MCF 10A (cell line): ENCODE measurements at regions not wholly inside any gene's neighbourhood (a gene's known extent, or its start where the extent isn't known, plus 50 kb on each side); places are given as distances from the start of the nearest gene placed in this dataset.

Source experiments
- BruUV-seq: library from RNA; stranded (reverse); fragments of 400-500 nt; replicated peaks from 2 replicates; lab custom pipeline; 2021; lab: Mats Ljungman, UMichigan
- CTCF ChIA-PET: fragments of 300-600 bp; sonication (Branson Sonifier 250); formaldehyde crosslinking; extraction: SDS; loops from one replicate; lab custom pipeline; 2021; ENCODE audit warnings: antibody characterized with exemption, inconsistent platforms; lab: Yijun Ruan, JAX
- POLR2A ChIA-PET: fragments of 300-600, 350-650 bp; sonication (Branson Sonifier 250); formaldehyde crosslinking; extraction: SDS; loops from one replicate; lab custom pipeline; 2020; ENCODE audit warnings: antibody characterized with exemption, inconsistent platforms; lab: Yijun Ruan, JAX
- DNase-seq: peaks from one replicate; pipeline ENCODE4 v3.0.0-alpha.2; 2018; ENCODE audit not compliant: unreplicated experiment
- H3K27ac Mint-ChIP-seq: one replicate; pipeline ENCODE4 v1.8.0; 2022; ENCODE audit warnings: mild to moderate bottlenecking, low read depth, mixed read lengths; ENCODE audit not compliant: unreplicated experiment
- H3K27me3 Mint-ChIP-seq: one replicate; pipeline ENCODE4 v1.8.0; 2022; ENCODE audit warnings: mixed read lengths; ENCODE audit not compliant: insufficient read depth, unreplicated experiment
- H3K36me3 Mint-ChIP-seq: one replicate; pipeline ENCODE4 v1.8.0; 2022; ENCODE audit warnings: mild to moderate bottlenecking, moderate library complexity, mixed read lengths; ENCODE audit not compliant: insufficient read depth, unreplicated experiment
- H3K4me1 Mint-ChIP-seq: one replicate; pipeline ENCODE4 v1.8.0; 2022; ENCODE audit warnings: mixed read lengths; ENCODE audit not compliant: insufficient read depth, unreplicated experiment
- H3K4me3 Mint-ChIP-seq: one replicate; pipeline ENCODE4 v1.8.0; 2022; ENCODE audit warnings: mild to moderate bottlenecking, moderate library complexity, mixed read lengths; ENCODE audit not compliant: unreplicated experiment
- H3K9me3 Mint-ChIP-seq: one replicate; pipeline ENCODE4 v1.8.0; 2022; ENCODE audit warnings: mixed read lengths; ENCODE audit not compliant: unreplicated experiment
- CTCF ChIP-seq: fragments of 200-600 bp; IDR thresholded peaks from one replicate; pipeline ENCODE4 v1.8.0; 2022; ENCODE audit warnings: antibody characterized with exemption, mild to moderate bottlenecking; ENCODE audit not compliant: unreplicated experiment
- intact Hi-C: fragments of 100-400 bp; cut with micrococcal nuclease; formaldehyde crosslinking; loops from 2 replicates; pipeline ENCODE4 v1.14.1; 2022

DNA sequence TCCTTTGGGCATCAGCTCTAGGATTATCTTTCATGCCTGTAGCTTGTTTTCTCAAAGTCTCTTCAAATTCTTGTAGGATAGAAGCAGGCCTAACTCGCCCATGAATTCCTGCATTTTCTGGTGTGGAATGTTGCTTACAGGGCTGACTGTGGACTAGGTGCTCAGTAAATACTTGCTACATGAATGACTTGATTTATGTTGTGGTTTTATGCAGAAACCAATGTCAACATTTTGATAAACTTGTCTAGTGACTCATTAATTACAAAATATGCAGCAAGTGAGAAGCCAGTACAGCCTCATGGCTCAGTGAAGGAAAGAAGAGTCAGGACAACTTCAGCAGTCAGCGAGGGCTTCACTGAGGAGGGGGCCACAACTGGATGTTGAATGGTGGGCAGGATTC, 110.6 kb upstream of the SIX2 start:
- intact Hi-C loops = no loop called here
- Mint-ChIP-seq H3K4me1 (peaks cover 37% of the 10 kb centered on the region), H3K36me3 (no peaks in the 10 kb centered on the region), H3K27ac (peak overlapping the region; percentile 87), H3K4me3 (peak overlapping the region; percentile 63), H3K27me3 (no peaks in the 10 kb centered on the region), H3K9me3 (no peaks in the 10 kb centered on the region)
- POLR2A ChIA-PET = interaction anchor here (0.6 to 1.9 kb wide), 5 partner anchors 10 to 223 kb away, joined by 3 to 5 read pairs (median 3); no protein-coding TSS in a partner anchor
- no peak for TF ChIP-seq CTCF
- CTCF ChIA-PET = interaction anchor here (0.9 to 1.2 kb wide), 3 partner anchors 9 to 309 kb away, joined by 4 read pairs; no protein-coding TSS in a partner anchor
- peak; percentile 78 for DNase-seq
- no TSS peak for BruUV-seq

- BruUV-seq = no TSS peak
- H3K36me3 Mint-ChIP-seq = no peaks in the 10 kb centered on the region
- H3K4me3 Mint-ChIP-seq = no peak overlapping the region
- peak overlapping the region; percentile 87 for H3K27ac Mint-ChIP-seq
- DNase-seq = peak; percentile 68
- H3K27me3 Mint-ChIP-seq = no peaks in the 10 kb centered on the region
- peaks cover 37% of the 10 kb centered on the region for H3K4me1 Mint-ChIP-seq
- no peak for TF ChIP-seq CTCF
- ChIA-PET CTCF (interaction anchor here (1.0 to 1.2 kb wide), 2 partner anchors 10 to 310 kb away, joined by 4 read pairs; no protein-coding TSS in a partner anchor), POLR2A (interaction anchor here (0.6 to 1.9 kb wide), 4 partner anchors 11 to 58 kb away, joined by 3 to 5 read pairs (median 4); no protein-coding TSS in a partner anchor)
- intact Hi-C loops = no loop called here
- no peaks in the 10 kb centered on the region for H3K9me3 Mint-ChIP-seq
These were observed 109.8 kb upstream of the SIX2 start for GRCh38 chr2:45119038-45119437.

- Mint-ChIP-seq H3K4me3 (no peak overlapping the region), H3K27ac (no peak overlapping the region), H3K27me3 (no peaks in the 10 kb centered on the region), H3K9me3 (no peaks in the 10 kb centered on the region), H3K36me3 (no peaks in the 10 kb centered on the region), H3K4me1 (peaks cover 37% of the 10 kb centered on the region)
- ChIA-PET CTCF (no interaction called here), POLR2A (no interaction called here)
- TF ChIP-seq CTCF = no peak
- DNase-seq = no peak
- no TSS peak for BruUV-seq
- intact Hi-C loops = no loop called here
These were observed 108.1 kb upstream of the SIX2 start for GRCh38 chr2:45117383-45117782.

- Mint-ChIP-seq H3K36me3 (no peaks in the 10 kb centered on the region), H3K4me3 (no peak overlapping the region), H3K27ac (no peak overlapping the region), H3K4me1 (peaks cover 20% of the 10 kb centered on the region), H3K9me3 (no peaks in the 10 kb centered on the region), H3K27me3 (no peaks in the 10 kb centered on the region)
- ChIA-PET CTCF (no interaction called here), POLR2A (no interaction called here)
- DNase-seq = no peak
- BruUV-seq = no TSS peak
- intact Hi-C loops = no loop called here
- no peak for TF ChIP-seq CTCF
These were observed 105.9 kb upstream of the SIX2 start for GRCh38 chr2:45115181-45115580.
